ENCODE measurements at regions not wholly inside any gene's neighbourhood (a gene's known extent, or its start where the extent isn't known, plus 50 kb on each side); places are given as distances from the start of the nearest gene placed in this dataset.

- POLR2A ChIA-PET (ENCODE audit: low non-redundant PET), result no interaction called here
- Histone ChIP-seq H3K4me1 (ENCODE audit: insufficient read depth, low read length, poor library complexity, severe bottlenecking) (no peaks in the 10 kb centered on the region), H3K4me3 (ENCODE audit: low read depth, low read length, poor library complexity, severe bottlenecking) (no peak overlapping the region), H3K27ac (ENCODE audit: low read depth, low read length, poor library complexity, severe bottlenecking) (no peak overlapping the region), H3K36me3 (ENCODE audit: insufficient read depth, low read length, poor library complexity, severe bottlenecking) (no peaks in the 10 kb centered on the region), H3K27me3 (replicated peaks; ENCODE audit: insufficient read depth, low read depth, low read length, poor library complexity) (no peaks in the 10 kb centered on the region), H3K9me3 (ENCODE audit: low read depth, low read length, poor library complexity, severe bottlenecking) (no peaks in the 10 kb centered on the region)
- no peak for DNase-seq (ENCODE audit: low spot score)
- CTCF ChIA-PET, result no interaction called here
- intact Hi-C loops (cut with micrococcal nuclease; ENCODE audit: unreplicated experiment), result no loop called here
- TF ChIP-seq CTCF (conservative IDR thresholded peaks at IDR 0.05; ENCODE audit: low read depth, low read length) (no peak), EZH2 (IDR thresholded peaks at IDR 0.05; ENCODE audit: borderline replicate concordance, low read depth, low read length, poor library complexity, severe bottlenecking) (no peak)
- BruUV-seq (replicated peaks), result no TSS peak
These were observed 500.4 kb downstream of the SHQ1 start for GRCh38 chr3:72347819-72348319.

GRCh38 chr3:72346526-72346926, 501.7 kb downstream of the SHQ1 start:
- no peaks in the 10 kb centered on the region for H3K9me3 ChIP-seq (ENCODE audit: low read depth, low read length, poor library complexity, severe bottlenecking)
- DNase-seq (ENCODE audit: low spot score), result no peak
- ChIA-PET CTCF (no interaction called here), POLR2A (ENCODE audit: low non-redundant PET) (no interaction called here)
- H3K36me3 ChIP-seq (ENCODE audit: insufficient read depth, low read length, poor library complexity, severe bottlenecking), result no peaks in the 10 kb centered on the region
- no TSS peak for BruUV-seq (replicated peaks)
- TF ChIP-seq EZH2 (IDR thresholded peaks at IDR 0.05; ENCODE audit: borderline replicate concordance, low read depth, low read length, poor library complexity, severe bottlenecking), result no peak
- TF ChIP-seq CTCF (conservative IDR thresholded peaks at IDR 0.05; ENCODE audit: low read depth, low read length), result no peak
- no peak overlapping the region for H3K27ac ChIP-seq (ENCODE audit: low read depth, low read length, poor library complexity, severe bottlenecking)
- no peaks in the 10 kb centered on the region for H3K27me3 ChIP-seq (replicated peaks; ENCODE audit: insufficient read depth, low read depth, low read length, poor library complexity)
- H3K4me3 ChIP-seq (ENCODE audit: low read depth, low read length, poor library complexity, severe bottlenecking), result no peak overlapping the region
- H3K4me1 ChIP-seq (ENCODE audit: insufficient read depth, low read length, poor library complexity, severe bottlenecking), result no peaks in the 10 kb centered on the region
- intact Hi-C loops (cut with micrococcal nuclease; ENCODE audit: unreplicated experiment), result no loop called here

- no peak for DNase-seq (ENCODE audit: low spot score)
- no TSS peak for BruUV-seq (replicated peaks)
- H3K4me1 ChIP-seq (ENCODE audit: insufficient read depth, low read length, poor library complexity, severe bottlenecking), result no peaks in the 10 kb centered on the region
- no peaks in the 10 kb centered on the region for H3K27me3 ChIP-seq (replicated peaks; ENCODE audit: insufficient read depth, low read depth, low read length, poor library complexity)
- no peak overlapping the region for H3K27ac ChIP-seq (ENCODE audit: low read depth, low read length, poor library complexity, severe bottlenecking)
- ChIA-PET CTCF (no interaction called here), POLR2A (ENCODE audit: low non-redundant PET) (no interaction called here)
- TF ChIP-seq CTCF (conservative IDR thresholded peaks at IDR 0.05; ENCODE audit: low read depth, low read length) (no peak), EZH2 (IDR thresholded peaks at IDR 0.05; ENCODE audit: borderline replicate concordance, low read depth, low read length, poor library complexity, severe bottlenecking) (no peak)
- intact Hi-C loops (cut with micrococcal nuclease; ENCODE audit: unreplicated experiment), result no loop called here
- no peaks in the 10 kb centered on the region for H3K9me3 ChIP-seq (ENCODE audit: low read depth, low read length, poor library complexity, severe bottlenecking)
- no peak overlapping the region for H3K4me3 ChIP-seq (ENCODE audit: low read depth, low read length, poor library complexity, severe bottlenecking)
- H3K36me3 ChIP-seq (ENCODE audit: insufficient read depth, low read length, poor library complexity, severe bottlenecking), result no peaks in the 10 kb centered on the region
These were observed 502.3 kb downstream of the SHQ1 start for GRCh38 chr3:72345980-72346379.
